Bronchial epithelial cell (primary cell): ENCODE measurements at regions not wholly inside any gene's neighbourhood (a gene's known extent, or its start where the extent isn't known, plus 50 kb on each side); places are given as distances from the start of the nearest gene placed in this dataset.
"Not testable (repeated sequence)": the region's sequence is repeated elsewhere in the genome, so short reads cannot be mapped to it uniquely, and the experiment has no call there.

ENCODE experiments used
- DNase-seq: peaks from one replicate; pipeline ENCODE4 v3.0.0-alpha.2; 2010; ENCODE audit warnings: low read depth
- FAIRE-seq: peaks from 2 replicates; lab custom pipeline; 2011; peaks lifted over from hg19 to GRCh38; lab: Jason Lieb, UNC
- H3K27me3 ChIP-seq: 2 replicates; pipeline ENCODE4 v1.5.1; 2011; ENCODE audit warnings: low read length; ENCODE audit not compliant: control insufficient read depth, insufficient read depth
- H3K36me3 ChIP-seq: 2 replicates; pipeline ENCODE4 v1.5.1; 2011; ENCODE audit warnings: low read length; ENCODE audit not compliant: control insufficient read depth, insufficient read depth
- H3K4me3 ChIP-seq: 2 replicates; pipeline ENCODE4 v1.5.1; 2011; ENCODE audit warnings: mild to moderate bottlenecking, low read depth, low read length, control low read depth
- TF ChIP-seq, protein P1 (sequence below): IDR thresholded peaks from 2 replicates; pipeline ENCODE4 v1.5.1; 2011; ENCODE audit warnings: mild to moderate bottlenecking, moderate library complexity, low read length, control low read depth, inconsistent platforms; ENCODE audit not compliant: insufficient read depth, severe bottlenecking

DNA sequence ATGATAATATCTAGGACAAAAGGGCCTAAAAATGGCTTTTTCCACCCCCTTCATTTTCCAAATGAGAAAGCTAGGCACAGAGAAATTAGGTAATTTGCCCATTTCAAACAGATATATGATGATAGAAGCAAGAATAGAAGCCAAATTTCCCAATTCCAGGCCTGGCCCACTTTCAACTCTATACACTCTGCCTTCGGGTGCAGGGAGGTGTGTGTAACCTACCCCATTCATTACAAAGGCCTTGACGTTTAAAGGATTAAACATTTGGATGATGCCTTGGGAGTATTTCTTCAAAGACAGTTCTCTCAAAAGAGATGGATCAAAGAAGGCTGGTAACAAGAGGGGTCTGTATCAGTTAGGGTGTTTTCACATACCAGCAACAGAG lies 134.1 kb downstream of the CCDC34 start:
- no peak for FAIRE-seq
- H3K36me3 ChIP-seq, result no peaks in the 10 kb centered on the region
- no peaks in the 10 kb centered on the region for H3K27me3 ChIP-seq
- DNase-seq, result no peak
- TF ChIP-seq, protein P1, sequence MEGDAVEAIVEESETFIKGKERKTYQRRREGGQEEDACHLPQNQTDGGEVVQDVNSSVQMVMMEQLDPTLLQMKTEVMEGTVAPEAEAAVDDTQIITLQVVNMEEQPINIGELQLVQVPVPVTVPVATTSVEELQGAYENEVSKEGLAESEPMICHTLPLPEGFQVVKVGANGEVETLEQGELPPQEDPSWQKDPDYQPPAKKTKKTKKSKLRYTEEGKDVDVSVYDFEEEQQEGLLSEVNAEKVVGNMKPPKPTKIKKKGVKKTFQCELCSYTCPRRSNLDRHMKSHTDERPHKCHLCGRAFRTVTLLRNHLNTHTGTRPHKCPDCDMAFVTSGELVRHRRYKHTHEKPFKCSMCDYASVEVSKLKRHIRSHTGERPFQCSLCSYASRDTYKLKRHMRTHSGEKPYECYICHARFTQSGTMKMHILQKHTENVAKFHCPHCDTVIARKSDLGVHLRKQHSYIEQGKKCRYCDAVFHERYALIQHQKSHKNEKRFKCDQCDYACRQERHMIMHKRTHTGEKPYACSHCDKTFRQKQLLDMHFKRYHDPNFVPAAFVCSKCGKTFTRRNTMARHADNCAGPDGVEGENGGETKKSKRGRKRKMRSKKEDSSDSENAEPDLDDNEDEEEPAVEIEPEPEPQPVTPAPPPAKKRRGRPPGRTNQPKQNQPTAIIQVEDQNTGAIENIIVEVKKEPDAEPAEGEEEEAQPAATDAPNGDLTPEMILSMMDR, result no peak
- H3K4me3 ChIP-seq, result no peak overlapping the region

GRCh38 chr11:27228232-27228905 lies 134.6 kb downstream of the CCDC34 start:
- Histone ChIP-seq H3K27me3 (no peaks in the 10 kb centered on the region), H3K36me3 (no peaks in the 10 kb centered on the region), H3K4me3 (no peak overlapping the region)
- TF ChIP-seq, protein P1, result no peak
- peak; percentile 96 for DNase-seq
- no peak for FAIRE-seq

DNA sequence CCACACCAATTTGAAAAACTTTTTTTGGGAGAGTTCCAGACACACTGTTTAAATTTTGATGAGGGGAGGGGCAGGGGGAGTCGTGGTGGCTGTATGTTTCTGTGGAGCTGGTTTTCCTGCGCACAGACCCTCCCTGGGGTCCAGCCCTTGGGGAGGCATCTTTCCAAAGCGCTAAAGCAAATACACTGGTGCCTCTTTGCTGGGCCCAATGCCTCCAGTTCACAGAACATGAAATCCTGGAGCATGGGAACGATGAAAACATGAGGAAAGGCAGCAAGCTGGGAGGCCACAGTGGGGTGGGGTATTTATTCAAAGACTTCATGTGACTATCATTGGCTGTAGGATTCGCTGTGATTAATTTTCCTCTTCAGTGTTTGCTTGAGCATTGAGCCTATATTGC lies 135.3 kb downstream of the CCDC34 start:
- no peak overlapping the region for H3K4me3 ChIP-seq

GRCh38 chr11:27219487-27220039 lies 143.5 kb downstream of the CCDC34 start:
- not testable (repeated sequence) for H3K27me3 ChIP-seq, H3K4me3 ChIP-seq, FAIRE-seq, DNase-seq, H3K36me3 ChIP-seq

More for the DNA sequence above, 135.3 kb downstream of the CCDC34 start:
- no peak for DNase-seq
- Histone ChIP-seq H3K27me3 (no peaks in the 10 kb centered on the region), H3K36me3 (no peaks in the 10 kb centered on the region)
- TF ChIP-seq, protein P1, result no peak
- FAIRE-seq, result no peak

DNA sequence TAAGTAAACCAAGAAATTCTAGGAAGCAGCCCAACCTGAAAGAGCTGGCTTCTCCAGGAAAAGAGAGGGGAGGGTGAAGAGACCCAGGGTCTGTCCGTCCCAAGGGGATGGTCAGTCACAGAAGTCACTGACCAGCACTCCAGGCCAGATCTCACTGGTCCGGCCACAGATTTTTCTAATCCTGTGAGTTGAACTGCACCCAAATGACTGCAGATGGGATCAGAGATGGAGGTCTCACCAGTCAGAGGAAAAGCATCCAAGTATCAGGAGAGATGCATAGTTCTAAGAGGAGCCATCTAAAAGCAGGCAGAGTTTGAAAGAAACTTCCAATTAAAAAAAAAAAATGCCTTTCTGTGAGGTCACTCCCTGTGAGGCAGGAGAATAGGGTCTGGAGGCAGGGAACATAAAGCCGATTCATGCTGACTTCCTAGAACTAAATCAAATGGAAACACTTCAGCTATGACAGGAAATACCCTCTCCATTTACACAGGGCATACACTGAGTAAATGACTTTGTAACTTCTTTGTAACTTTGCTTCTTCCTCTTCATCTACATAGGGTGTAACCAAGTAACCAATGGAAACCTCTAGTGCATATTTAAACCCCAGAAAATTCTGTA lies 144.5 kb downstream of the CCDC34 start:
- DNase-seq (peak; percentile 65), FAIRE-seq (no peak)
- H3K36me3 ChIP-seq, result no peaks in the 10 kb centered on the region
- no peaks in the 10 kb centered on the region for H3K27me3 ChIP-seq
- no peak overlapping the region for H3K4me3 ChIP-seq
- TF ChIP-seq, protein P1, result no peak

DNA sequence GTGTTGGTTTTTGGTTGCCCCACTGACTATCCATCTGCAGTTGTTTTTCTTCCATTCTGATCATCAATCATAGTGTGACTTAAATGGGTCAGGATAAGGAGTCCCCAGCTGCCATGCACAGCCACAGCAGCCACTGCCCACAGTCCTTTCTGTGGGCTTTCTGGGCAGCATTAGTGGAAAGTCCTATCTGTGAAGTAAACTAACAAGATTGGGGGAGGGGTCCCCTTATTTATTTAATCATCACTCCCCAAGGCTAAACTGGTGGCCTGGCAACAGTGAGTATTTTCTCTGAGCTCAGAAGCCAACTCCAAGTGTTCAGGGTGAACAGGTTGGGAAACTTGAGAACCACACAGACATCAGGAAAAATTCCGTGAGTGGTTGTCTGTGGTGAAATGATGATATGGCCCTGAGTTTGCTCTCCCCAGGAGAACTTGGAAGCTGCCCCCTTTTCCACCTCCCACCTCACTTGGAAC lies 145.0 kb downstream of the CCDC34 start:
- Histone ChIP-seq H3K36me3 (no peaks in the 10 kb centered on the region), H3K4me3 (no peak overlapping the region), H3K27me3 (no peaks in the 10 kb centered on the region)
- TF ChIP-seq, protein P1, result no peak
- no peak for FAIRE-seq
- DNase-seq, result peak; percentile 40
